ES-I3 (cell line): ENCODE measurements at regions not wholly inside any gene's neighbourhood (a gene's known extent, or its start where the extent isn't known, plus 50 kb on each side); places are given as distances from the start of the nearest gene placed in this dataset.

Source experiments
- H3K36me3 ChIP-seq: 2 replicates; pipeline ENCODE4 v1.6.1; 2013; ENCODE audit warnings: mild to moderate bottlenecking, low read length, control low read depth, moderate library complexity; ENCODE audit not compliant: insufficient read depth
- H3K4me1 ChIP-seq: 2 replicates; pipeline ENCODE4 v1.6.1; 2013; ENCODE audit warnings: mild to moderate bottlenecking, control low read depth, low read length; ENCODE audit not compliant: insufficient read depth
- H3K9ac ChIP-seq: 2 replicates; pipeline ENCODE4 v1.6.1; 2013; ENCODE audit warnings: low read depth, mild to moderate bottlenecking, low read length, moderate library complexity
- H3K9me3 ChIP-seq: 2 replicates; pipeline ENCODE4 v1.6.1; 2013; ENCODE audit warnings: mild to moderate bottlenecking, low read length, moderate library complexity; ENCODE audit not compliant: control insufficient read depth, insufficient read depth

DNA sequence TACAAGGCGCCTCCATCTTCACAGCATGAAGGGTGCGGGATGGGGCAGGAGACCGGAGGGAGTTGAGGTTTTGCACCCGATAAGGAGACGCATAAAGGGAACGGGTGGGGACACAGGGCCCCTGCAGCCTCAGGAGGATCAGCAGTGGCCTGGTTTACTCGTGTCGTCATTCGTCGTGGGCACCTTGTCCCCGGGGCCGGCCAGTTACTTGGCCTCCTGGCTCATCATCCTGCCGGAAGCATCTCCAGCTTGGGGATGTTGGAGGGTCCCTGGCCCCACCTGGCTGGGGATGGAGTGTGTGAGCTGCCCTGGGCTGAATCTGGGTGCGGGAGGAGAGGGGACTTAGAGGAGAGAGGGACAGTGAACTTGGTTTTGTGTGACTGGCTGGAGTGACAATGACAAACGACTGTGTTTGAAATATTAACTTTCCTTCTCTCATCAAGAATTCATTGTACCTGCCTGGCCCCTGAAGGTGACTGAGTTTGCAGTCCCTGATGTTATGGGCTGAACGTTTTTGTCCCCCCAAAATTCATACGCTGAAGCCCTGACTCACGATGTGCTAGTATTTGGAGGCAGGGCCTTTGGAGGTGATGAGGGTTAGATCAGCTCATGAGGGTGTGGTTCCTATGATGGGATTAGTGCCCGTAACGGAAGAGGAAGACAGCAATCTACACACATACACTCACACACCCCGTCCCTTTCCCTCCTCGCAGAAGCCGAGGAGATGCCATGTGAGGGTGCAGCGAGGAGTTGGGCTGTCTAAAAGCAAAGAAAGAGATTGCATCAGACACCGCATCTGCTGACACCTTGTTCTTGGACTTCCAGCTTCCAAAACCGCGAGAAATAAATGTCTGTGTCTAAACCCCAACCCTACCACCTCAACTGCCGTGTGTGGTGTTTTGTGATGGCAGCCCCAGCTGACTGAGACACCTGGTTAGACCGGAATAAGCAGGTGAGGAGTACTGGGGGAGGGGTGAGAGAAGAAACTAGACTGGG lies 65.0 kb upstream of the MAP3K4 start:
- Histone ChIP-seq H3K9ac (no peak overlapping the region), H3K36me3 (no peaks in the 10 kb centered on the region), H3K4me1 (peaks cover 2% of the 10 kb centered on the region; the same call in 1 of the 2 replicates), H3K9me3 (peaks cover under 1% of the 10 kb centered on the region; the same call in 1 of the 2 replicates)

DNA sequence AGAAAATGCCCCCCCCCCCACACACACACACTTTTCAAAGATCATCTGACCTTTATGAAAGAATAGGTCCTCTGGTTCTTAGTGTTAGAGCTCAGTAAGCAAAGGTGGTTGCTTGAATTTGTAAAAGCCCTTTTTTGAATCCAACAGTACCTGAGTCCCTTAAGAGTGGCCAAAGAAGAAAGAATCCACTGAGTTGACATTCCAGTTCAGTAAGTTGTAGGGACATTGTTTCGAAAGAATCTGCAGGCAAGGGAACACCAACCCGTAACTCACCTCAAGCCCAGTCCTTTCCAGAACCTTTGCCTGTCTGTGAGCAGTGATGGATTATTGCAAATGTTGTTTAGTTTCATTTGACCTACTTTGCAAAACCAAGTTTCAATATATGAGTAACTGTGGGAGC lies 64.2 kb upstream of the MAP3K4 start:
- Histone ChIP-seq H3K9me3 (no peaks in the 10 kb centered on the region), H3K9ac (no peak overlapping the region), H3K4me1 (peaks cover 6% of the 10 kb centered on the region; the same call in 1 of the 2 replicates), H3K36me3 (no peaks in the 10 kb centered on the region)

DNA sequence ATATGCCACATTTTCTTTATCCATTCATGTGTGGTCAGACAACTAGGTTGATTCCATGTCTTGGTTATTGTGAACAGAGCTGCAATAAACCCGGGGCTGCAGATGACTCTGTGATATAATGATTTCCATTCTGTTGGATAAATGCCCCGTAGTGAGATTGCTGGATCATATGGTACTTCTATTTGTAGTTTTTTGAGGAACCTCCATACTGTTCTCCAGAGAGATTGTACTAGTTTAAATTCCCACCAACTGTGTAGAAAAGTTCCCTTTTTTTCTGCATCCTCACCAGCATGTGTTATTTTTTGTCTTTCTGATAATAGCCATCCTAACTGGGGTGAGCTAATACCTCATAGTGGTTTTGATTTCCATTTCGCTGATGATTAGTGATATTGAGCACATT lies 62.2 kb upstream of the MAP3K4 start:
- Histone ChIP-seq H3K9me3 (no peaks in the 10 kb centered on the region), H3K36me3 (no peaks in the 10 kb centered on the region), H3K4me1 (peaks cover 6% of the 10 kb centered on the region; the same call in 1 of the 2 replicates), H3K9ac (no peak overlapping the region)

DNA sequence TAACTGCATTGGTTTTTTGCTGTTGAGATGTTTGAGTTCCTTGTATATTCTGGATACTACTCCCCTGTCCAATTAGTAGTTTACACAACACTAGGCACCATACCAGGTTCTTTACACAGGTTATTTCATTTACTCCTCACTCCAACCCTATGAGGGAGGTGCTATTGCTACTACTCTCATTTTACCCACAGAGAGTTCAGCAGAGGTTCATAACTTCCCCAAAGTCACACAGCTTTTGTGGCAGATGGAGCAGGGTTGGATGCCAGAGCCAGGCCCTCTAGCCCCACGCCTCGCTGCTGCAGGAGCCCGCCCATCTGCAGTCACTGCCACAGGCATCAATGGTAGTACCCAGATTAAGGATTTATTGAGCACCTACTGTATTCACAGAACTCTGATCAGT lies 61.7 kb upstream of the MAP3K4 start:
- Histone ChIP-seq H3K9me3 (no peaks in the 10 kb centered on the region), H3K4me1 (peaks cover 6% of the 10 kb centered on the region; the same call in 1 of the 2 replicates), H3K9ac (no peak overlapping the region), H3K36me3 (no peaks in the 10 kb centered on the region)

DNA sequence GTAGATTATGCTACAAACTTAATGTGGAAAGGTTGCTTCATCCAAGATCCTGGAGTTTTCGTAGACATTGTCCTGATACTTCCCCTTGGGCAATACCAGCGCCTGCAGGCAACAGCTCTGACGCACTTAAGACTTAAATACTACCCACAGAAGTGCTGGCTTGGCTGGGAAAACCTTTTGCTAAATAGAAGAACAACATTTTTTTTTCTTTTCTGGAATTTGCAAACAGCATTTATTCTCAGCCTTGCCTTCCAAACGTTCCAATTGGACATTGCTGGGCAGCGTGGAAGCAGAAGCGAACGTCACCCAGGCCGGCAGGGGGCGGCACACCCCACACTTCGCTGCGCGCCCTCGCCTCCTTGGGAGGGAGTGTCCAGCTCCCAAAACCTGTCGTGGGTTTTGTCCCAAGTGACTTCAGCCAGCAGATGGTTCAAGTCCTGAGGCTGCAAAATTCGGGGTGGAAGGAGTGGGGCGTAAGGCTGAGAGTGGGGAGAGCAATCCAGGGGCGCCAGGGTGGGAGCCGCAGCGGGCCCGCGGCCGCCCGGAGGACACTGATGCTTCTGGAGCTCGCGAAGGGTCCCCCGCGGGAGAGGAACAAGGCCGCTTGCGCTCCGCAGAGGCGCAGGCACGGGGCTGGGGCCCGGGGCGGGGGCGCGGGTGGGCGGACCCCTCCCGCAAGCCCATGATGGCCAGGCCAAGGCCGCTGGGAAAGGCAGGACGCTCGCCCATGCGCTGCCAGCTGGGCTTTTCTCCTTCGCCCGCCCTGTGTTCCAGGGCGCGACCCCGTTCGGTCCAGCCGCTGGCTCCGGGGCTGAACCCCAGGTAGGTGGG lies 60.8 kb upstream of the MAP3K4 start:
- H3K9me3 ChIP-seq = no peaks in the 10 kb centered on the region
- H3K36me3 ChIP-seq = no peaks in the 10 kb centered on the region
- peak overlapping the region; percentile 68; the same call in 1 of the 2 replicates for H3K9ac ChIP-seq
- H3K4me1 ChIP-seq = peaks cover 6% of the 10 kb centered on the region; the same call in 1 of the 2 replicates

DNA sequence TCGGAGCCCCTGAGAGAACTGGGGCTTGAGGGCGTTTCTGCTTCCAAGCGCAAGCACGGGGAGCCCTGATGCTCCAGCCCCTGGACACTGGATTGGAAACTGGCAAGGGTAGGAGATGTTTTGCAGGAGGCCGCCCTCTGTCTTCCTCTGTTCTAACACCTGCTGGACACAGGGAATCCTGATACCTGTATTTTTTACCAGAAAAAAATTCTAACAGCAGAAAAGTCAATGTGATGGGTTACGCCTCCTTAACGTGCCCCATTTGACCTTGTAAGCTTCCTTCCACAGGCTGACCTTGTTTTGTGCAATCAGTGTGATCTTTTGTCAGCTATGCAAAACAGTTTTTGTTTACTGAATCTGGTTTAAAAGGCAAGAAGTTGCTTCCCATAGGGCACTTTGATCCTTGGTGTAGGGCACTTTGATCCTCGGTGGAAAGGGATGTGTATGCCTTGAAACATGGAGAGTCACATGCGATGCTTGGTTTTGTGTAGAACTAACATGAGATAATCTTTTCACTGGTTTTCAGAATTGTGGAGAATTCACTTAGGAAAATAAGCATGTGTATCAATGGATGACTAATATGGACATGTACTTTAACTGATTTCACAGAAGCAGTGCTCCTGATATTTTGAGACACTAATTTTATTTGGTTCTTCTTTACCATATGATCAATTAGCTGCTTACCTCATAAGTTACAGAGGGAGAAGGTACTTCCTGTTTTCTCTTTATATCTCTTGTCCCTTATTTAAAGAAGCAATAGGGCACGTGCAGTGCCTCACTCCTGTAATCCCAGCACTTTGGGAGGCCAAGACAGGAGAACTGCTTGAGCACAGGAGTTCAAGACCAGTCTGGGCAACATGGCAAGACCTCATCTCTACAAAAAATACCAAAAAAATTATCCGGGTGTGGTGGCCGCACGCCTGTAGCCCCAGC lies 59.9 kb upstream of the MAP3K4 start:
- Histone ChIP-seq H3K9me3 (no peaks in the 10 kb centered on the region), H3K36me3 (no peaks in the 10 kb centered on the region), H3K9ac (peak overlapping the region; percentile 68; the same call in 1 of the 2 replicates), H3K4me1 (peaks cover 6% of the 10 kb centered on the region; the same call in 1 of the 2 replicates)

DNA sequence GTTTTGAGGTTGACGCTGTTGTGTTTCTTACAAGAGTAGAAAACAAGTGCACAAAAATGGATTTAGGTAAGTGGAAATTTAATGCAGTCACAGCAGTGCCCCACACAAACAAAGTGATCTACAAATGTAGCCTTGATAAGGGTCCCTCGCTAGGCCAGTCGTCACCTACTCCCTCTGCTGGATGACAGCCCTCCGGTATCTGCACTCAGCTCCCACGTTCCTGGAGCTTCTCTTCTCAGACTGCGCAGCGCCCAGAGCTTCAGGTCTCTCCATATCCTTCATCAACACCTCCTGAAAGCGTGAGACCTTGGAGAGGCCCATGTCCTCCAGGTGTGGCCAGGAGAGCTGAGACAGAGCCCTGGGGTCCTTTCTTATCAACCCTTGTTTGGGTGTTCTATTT lies 58.3 kb upstream of the MAP3K4 start:
- Histone ChIP-seq H3K9ac (no peak overlapping the region), H3K36me3 (no peaks in the 10 kb centered on the region), H3K4me1 (peaks cover 6% of the 10 kb centered on the region; the same call in 1 of the 2 replicates), H3K9me3 (no peaks in the 10 kb centered on the region)

DNA sequence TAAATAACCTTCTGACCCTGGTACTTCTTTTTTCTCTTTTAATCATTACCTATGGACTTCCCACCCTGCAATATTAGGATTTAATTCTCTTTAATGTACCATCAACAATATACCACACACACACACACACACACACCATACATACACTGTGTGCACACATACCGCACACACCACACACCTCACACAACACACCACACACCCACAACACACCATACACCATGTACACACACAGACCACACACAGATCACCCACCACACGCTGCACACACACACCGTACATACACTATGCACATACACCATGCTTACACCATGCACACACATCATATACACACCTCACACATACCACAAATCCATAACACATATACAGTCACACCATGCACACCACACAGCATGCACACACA lies 57.4 kb upstream of the MAP3K4 start:
- peaks cover 6% of the 10 kb centered on the region; the same call in 1 of the 2 replicates for H3K4me1 ChIP-seq
- H3K9me3 ChIP-seq = no peaks in the 10 kb centered on the region
- H3K36me3 ChIP-seq = no peaks in the 10 kb centered on the region
- no peak overlapping the region for H3K9ac ChIP-seq

DNA sequence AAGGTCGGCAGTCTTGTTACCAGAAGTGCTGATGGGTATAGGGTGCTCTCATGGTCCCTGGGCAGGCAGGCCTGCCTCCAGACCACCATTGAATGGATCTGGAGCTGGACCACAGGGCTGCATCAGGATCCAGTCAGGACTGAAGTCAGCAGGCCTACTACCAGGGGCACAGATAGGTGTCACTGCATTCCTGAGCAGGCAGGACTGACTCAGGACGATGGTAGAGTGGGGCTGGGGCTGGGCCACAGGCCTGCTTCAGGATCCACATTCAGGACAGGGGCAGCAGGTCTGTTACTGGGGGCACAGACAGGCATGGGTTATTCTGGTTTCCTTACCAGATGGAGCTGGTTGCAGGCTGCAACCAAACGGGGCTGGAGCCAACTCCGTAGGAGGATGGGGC lies 51.4 kb upstream of the MAP3K4 start:
- Histone ChIP-seq H3K9me3 (no peaks in the 10 kb centered on the region), H3K4me1 (no peaks in the 10 kb centered on the region), H3K9ac (no peak overlapping the region), H3K36me3 (no peaks in the 10 kb centered on the region)
